GM18511 (cell line): ENCODE measurements at regions not wholly inside any gene's neighbourhood (a gene's known extent, or its start where the extent isn't known, plus 50 kb on each side); places are given as distances from the start of the nearest gene placed in this dataset.

ENCODE experiments used
- ATAC-seq: cut with Tn5 transposase; IDR thresholded peaks from one replicate; pipeline ENCODE4 v1.9.1; 2021; ENCODE audit warnings: mild to moderate bottlenecking, moderate library complexity; ENCODE audit not compliant: unreplicated experiment

- ATAC-seq = no peak
Observed at GRCh38 chr1:199976496-199977144, 50.9 kb upstream of the NR5A2 start.
